HEK293 (cell line): ENCODE measurements at regions not wholly inside any gene's neighbourhood (a gene's known extent, or its start where the extent isn't known, plus 50 kb on each side); places are given as distances from the start of the nearest gene placed in this dataset.

Source experiments
- CTCF ChIA-PET: fragments of 350-600 bp; formaldehyde crosslinking; extraction: SDS; loops from one replicate; lab custom pipeline; 2021; ENCODE audit warnings: antibody characterized with exemption; lab: Yijun Ruan, JAX
- POLR2A ChIA-PET: fragments of 300-600 bp; formaldehyde crosslinking; extraction: SDS; loops from one replicate; lab custom pipeline; 2020; ENCODE audit warnings: antibody characterized with exemption, inconsistent platforms; lab: Yijun Ruan, JAX
- H3K27ac ChIP-seq: fragments of 200-500 bp; sonication (Bioruptor generic); 2 replicates; pipeline ENCODE4 v1.5.1; 2014; ENCODE audit warnings: low read depth, low read length, control low read depth, inconsistent platforms; ENCODE audit errors: extremely low read depth
- H3K36me3 ChIP-seq, 2 experiments: fragments of 200-500 bp in 1 of 2; sonication (Bioruptor generic) in 1 of 2; 1 replicate in 1 of 2; 2 replicates in 1 of 2; pipeline ENCODE4 v1.5.1; 2014 to 2017; ENCODE audit warnings: inconsistent platforms in 2 of 2, low read length in 2 of 2; ENCODE audit not compliant: control insufficient read depth in 2 of 2, insufficient read depth in 1 of 2
- H3K4me1 ChIP-seq: fragments of 200-500 bp; sonication (Bioruptor generic); 2 replicates; pipeline ENCODE4 v1.5.1; 2014; ENCODE audit warnings: mild to moderate bottlenecking, low read length, inconsistent platforms; ENCODE audit not compliant: control insufficient read depth, insufficient read depth
- H3K4me3 ChIP-seq: 2 replicates; pipeline ENCODE4 v1.5.1; 2011; ENCODE audit warnings: low read depth, mild to moderate bottlenecking, control low read depth, low read length, moderate library complexity
- H3K9me3 ChIP-seq: fragments of 200-500 bp; sonication (Bioruptor generic); 2 replicates; pipeline ENCODE4 v1.5.1; 2014; ENCODE audit warnings: low read depth, low read length, inconsistent platforms; ENCODE audit not compliant: control insufficient read depth, insufficient read depth
- GLIS2 ChIP-seq: fragments of 450-650 bp; formaldehyde crosslinking; IDR thresholded peaks from 2 replicates; pipeline ENCODE4 v1.5.1; 2016; ENCODE audit warnings: missing biosample characterization, missing genetic modification characterization
- KLF16 ChIP-seq: fragments of 450-650 bp; formaldehyde crosslinking; IDR thresholded peaks from 2 replicates; pipeline ENCODE4 v1.5.1; 2017; ENCODE audit warnings: missing biosample characterization, missing genetic modification characterization
- OSR2 ChIP-seq: fragments of 450-650 bp; formaldehyde crosslinking; IDR thresholded peaks from 2 replicates; pipeline ENCODE4 v1.5.1; 2016; ENCODE audit warnings: missing biosample characterization, missing genetic modification characterization
- PATZ1 ChIP-seq: fragments of 450-650 bp; formaldehyde crosslinking; IDR thresholded peaks from 2 replicates; pipeline ENCODE4 v1.5.1; 2016; ENCODE audit warnings: missing biosample characterization, missing genetic modification characterization
- RBAK ChIP-seq: fragments of 450-650 bp; formaldehyde crosslinking; IDR thresholded peaks from 2 replicates; pipeline ENCODE4 v1.5.1; 2016; ENCODE audit warnings: missing biosample characterization, missing genetic modification characterization
- ZBTB26 ChIP-seq: fragments of 450-650 bp; formaldehyde crosslinking; optimal IDR thresholded peaks from 2 replicates; pipeline ENCODE3; 2016; ENCODE audit warnings: missing biosample characterization, mild to moderate bottlenecking, missing genetic modification characterization
- ZFHX2 ChIP-seq: fragments of 450-650 bp; formaldehyde crosslinking; conservative IDR thresholded peaks from 2 replicates; pipeline ENCODE4 v1.5.1; 2016; ENCODE audit warnings: missing biosample characterization, missing genetic modification characterization
- ZNF10 ChIP-seq: fragments of 450-650 bp; formaldehyde crosslinking; IDR thresholded peaks from 2 replicates; pipeline ENCODE4 v1.5.1; 2017; ENCODE audit warnings: missing biosample characterization, missing genetic modification characterization
- ZNF133 ChIP-seq: fragments of 450-650 bp; formaldehyde crosslinking; IDR thresholded peaks from 2 replicates; pipeline ENCODE4 v1.5.1; 2016; ENCODE audit warnings: missing biosample characterization, missing genetic modification characterization
- ZNF155 ChIP-seq: fragments of 450-650 bp; formaldehyde crosslinking; IDR thresholded peaks from 2 replicates; pipeline ENCODE4 v1.5.1; 2016; ENCODE audit warnings: missing biosample characterization, missing genetic modification characterization
- ZNF324 ChIP-seq: fragments of 450-650 bp; formaldehyde crosslinking; IDR thresholded peaks from 2 replicates; pipeline ENCODE4 v1.5.1; 2016; ENCODE audit warnings: missing biosample characterization, missing genetic modification characterization
- ZNF354C ChIP-seq: fragments of 450-650 bp; formaldehyde crosslinking; IDR thresholded peaks from 2 replicates; pipeline ENCODE4 v1.5.1; 2016; ENCODE audit warnings: missing biosample characterization, missing genetic modification characterization, low read depth, borderline replicate concordance
- ZNF510 ChIP-seq: fragments of 450-650 bp; formaldehyde crosslinking; IDR thresholded peaks from 2 replicates; pipeline ENCODE4 v1.5.1; 2018; ENCODE audit warnings: mild to moderate bottlenecking, missing genetic modification characterization, missing biosample characterization; ENCODE audit not compliant: insufficient replicate concordance
- ZNF837 ChIP-seq: fragments of 450-650 bp; formaldehyde crosslinking; IDR thresholded peaks from 2 replicates; pipeline ENCODE4 v1.5.1; 2016; ENCODE audit warnings: missing biosample characterization, missing genetic modification characterization
- ZSCAN16 ChIP-seq: fragments of 450-650 bp; formaldehyde crosslinking; IDR thresholded peaks from 2 replicates; pipeline ENCODE4 v1.5.1; 2016; ENCODE audit warnings: missing biosample characterization, missing genetic modification characterization
- ZSCAN5A ChIP-seq: fragments of 450-650 bp; formaldehyde crosslinking; IDR thresholded peaks from 2 replicates; pipeline ENCODE4 v1.5.1; 2016; ENCODE audit warnings: missing biosample characterization, missing genetic modification characterization
- TF ChIP-seq, protein P1 (sequence below): fragments of 450-650 bp; IDR thresholded peaks from 2 replicates; pipeline ENCODE4 v1.5.1; 2018; ENCODE audit warnings: missing biosample characterization, missing genetic modification characterization

DNA sequence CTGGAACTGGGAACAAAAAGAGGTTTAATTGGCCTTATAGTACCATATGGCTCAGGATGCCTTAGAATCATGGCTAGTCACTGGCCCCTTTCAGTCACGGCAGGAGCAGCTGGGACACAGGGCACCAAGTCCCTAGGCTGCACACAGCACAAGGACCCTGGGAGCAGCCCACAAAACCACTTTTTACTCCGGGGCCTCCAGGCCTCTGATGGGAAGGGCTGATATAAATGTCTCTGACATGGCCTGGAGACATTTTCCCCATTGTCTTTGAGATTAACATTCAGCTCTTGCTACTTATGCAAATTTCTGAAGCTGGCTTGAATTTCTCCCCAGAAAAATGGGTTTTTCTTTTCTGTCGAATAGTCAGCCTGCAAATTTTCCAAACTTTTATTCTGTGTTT, 1026.4 kb upstream of the COX7C start:
- CTCF ChIA-PET = interaction anchor here (0.8 kb wide), 1 partner anchor 1874 kb away, joined by 4 read pairs; no protein-coding TSS in a partner anchor
- H3K9me3 ChIP-seq = no peaks in the 10 kb centered on the region
- TF ChIP-seq ZNF324 (tag by site-specific recombination) (no peak), ZNF133 (tag by site-specific recombination) (no peak), OSR2 (tag by site-specific recombination) (no peak), KLF16 (tag by site-specific recombination) (no peak), ZNF155 (tag by site-specific recombination) (no peak), ZSCAN5A (tag by site-specific recombination) (no peak), GLIS2 (tag by site-specific recombination) (no peak)
- TF ChIP-seq, protein P1, sequence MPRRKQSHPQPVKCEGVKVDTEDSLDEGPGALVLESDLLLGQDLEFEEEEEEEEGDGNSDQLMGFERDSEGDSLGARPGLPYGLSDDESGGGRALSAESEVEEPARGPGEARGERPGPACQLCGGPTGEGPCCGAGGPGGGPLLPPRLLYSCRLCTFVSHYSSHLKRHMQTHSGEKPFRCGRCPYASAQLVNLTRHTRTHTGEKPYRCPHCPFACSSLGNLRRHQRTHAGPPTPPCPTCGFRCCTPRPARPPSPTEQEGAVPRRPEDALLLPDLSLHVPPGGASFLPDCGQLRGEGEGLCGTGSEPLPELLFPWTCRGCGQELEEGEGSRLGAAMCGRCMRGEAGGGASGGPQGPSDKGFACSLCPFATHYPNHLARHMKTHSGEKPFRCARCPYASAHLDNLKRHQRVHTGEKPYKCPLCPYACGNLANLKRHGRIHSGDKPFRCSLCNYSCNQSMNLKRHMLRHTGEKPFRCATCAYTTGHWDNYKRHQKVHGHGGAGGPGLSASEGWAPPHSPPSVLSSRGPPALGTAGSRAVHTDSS (tag by site-specific recombination) = no peak
- H3K36me3 ChIP-seq = no peaks in the 10 kb centered on the region
- H3K4me1 ChIP-seq = no peaks in the 10 kb centered on the region
- no peak overlapping the region for H3K27ac ChIP-seq
- POLR2A ChIA-PET = no interaction called here
- H3K4me3 ChIP-seq = no peak overlapping the region

DNA sequence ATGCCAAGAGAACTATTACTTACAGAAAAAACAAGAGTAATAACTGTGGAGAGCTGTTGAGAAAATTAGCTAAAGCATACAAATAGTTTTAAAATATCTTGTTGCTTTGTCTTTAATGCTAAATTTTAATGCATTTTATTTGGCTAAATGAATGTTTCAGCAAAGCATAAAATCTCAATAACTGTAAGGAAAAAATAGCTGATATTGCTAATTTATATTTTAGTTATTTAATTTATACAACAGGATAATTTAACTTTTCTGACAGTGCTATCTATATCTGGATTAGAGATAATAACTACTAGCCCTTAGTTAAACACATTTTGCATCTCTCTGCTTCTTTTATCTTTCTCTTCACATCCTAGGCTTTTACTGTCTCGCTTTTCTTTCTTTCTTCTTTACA, 1014.9 kb upstream of the COX7C start:
- ChIA-PET CTCF (no interaction called here), POLR2A (no interaction called here)
- H3K4me1 ChIP-seq = no peaks in the 10 kb centered on the region
- H3K4me3 ChIP-seq = no peak overlapping the region
- no peaks in the 10 kb centered on the region for H3K36me3 ChIP-seq
- no peaks in the 10 kb centered on the region for H3K9me3 ChIP-seq
- H3K27ac ChIP-seq = no peak overlapping the region
- no peak for TF ChIP-seq ZNF354C (tag by site-specific recombination)

DNA sequence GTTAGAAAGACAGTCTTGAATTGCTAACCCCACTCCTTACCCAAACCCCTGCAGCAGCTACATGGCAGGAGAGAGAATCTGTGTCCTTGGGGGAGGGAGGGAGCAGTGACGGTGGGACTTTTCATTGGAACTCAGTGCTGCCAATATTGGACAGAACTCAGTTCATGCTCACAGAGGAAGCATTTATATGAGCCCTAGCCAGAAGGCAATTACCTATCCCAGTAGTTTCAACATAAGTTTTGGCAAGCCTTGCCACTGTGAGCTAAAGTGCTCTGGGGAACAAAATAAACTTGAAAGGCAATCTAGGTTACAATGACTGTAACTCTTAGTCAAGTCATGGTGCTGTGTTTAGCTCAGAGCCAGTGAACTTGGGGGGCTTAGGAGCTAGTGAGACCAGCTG, 1013.4 kb upstream of the COX7C start:
- TF ChIP-seq ZBTB26 (tag by site-specific recombination) (no peak), ZNF510 (tag by site-specific recombination) (no peak), ZNF10 (tag by site-specific recombination) (no peak), ZNF837 (tag by site-specific recombination) (no peak), ZSCAN16 (tag by site-specific recombination) (no peak), RBAK (no peak), ZFHX2 (tag by site-specific recombination) (no peak), PATZ1 (tag by site-specific recombination) (no peak)
- no peaks in the 10 kb centered on the region for H3K9me3 ChIP-seq
- H3K4me1 ChIP-seq = no peaks in the 10 kb centered on the region
- no peaks in the 10 kb centered on the region for H3K36me3 ChIP-seq
- ChIA-PET POLR2A (no interaction called here), CTCF (interaction anchor here (0.6 kb wide), 1 partner anchor 11 kb away, joined by 4 read pairs; no protein-coding TSS in a partner anchor)
- no peak overlapping the region for H3K4me3 ChIP-seq
- no peak overlapping the region for H3K27ac ChIP-seq
